Tibial artery (tissue), 4 donors: ENCODE measurements at regions not wholly inside any gene's neighbourhood (a gene's known extent, or its start where the extent isn't known, plus 50 kb on each side); places are given as distances from the start of the nearest gene placed in this dataset.
"Not testable (repeated sequence)": the region's sequence is repeated elsewhere in the genome, so short reads cannot be mapped to it uniquely, and the experiment has no call there.

Source experiments
- DNase-seq, 2 donors: peaks; one replicate each; pipeline ENCODE4 v3.0.0-alpha.2; 2019
- H3K27ac ChIP-seq, 2 donors: fragments of 200-600 bp; sonication (generic) in 1 of 2; 1 replicate in 1 of 2; 2 replicates in 1 of 2; pipeline ENCODE4 v1.5.1; 2018 to 2019; ENCODE audit warnings: mild to moderate bottlenecking in 1 of 2
- H3K27me3 ChIP-seq, 2 donors: fragments of 200-600 bp; sonication (generic) in 1 of 2; one replicate each; pipeline versions ENCODE4 v1.5.1 to v1.6.0; 2016 to 2019
- H3K36me3 ChIP-seq, 3 donors: fragments of 200-600 bp; sonication (generic) in 2 of 3; one replicate each; pipeline ENCODE4 v1.5.1; 2016 to 2019; ENCODE audit warnings: mild to moderate bottlenecking in 2 of 3
- H3K4me1 ChIP-seq, 4 donors: fragments of 200-600 bp; sonication (generic) in 2 of 4; 1 replicate in 3 of 4; 2 replicates in 1 of 4; pipeline ENCODE4 v1.5.1; 2016 to 2019
- H3K4me3 ChIP-seq, 2 donors: fragments of 200-600 bp; sonication (generic) in 1 of 2; 1 replicate in 1 of 2; 2 replicates in 1 of 2; pipeline ENCODE4 v1.5.1; 2018 to 2019; ENCODE audit warnings: mild to moderate bottlenecking in 2 of 2
- H3K9me3 ChIP-seq, 3 donors: fragments of 200-600 bp; sonication (generic) in 1 of 3; one replicate each; pipeline ENCODE4 v1.5.1; 2016 to 2019
- CTCF ChIP-seq, 2 experiments: fragments of 200-600 bp in 1 of 2; fragments of 450-650 bp in 1 of 2; IDR thresholded peaks; one replicate each; pipeline ENCODE4 v1.5.1; 2017 to 2019; ENCODE audit warnings: antibody characterized with exemption in 2 of 2, mild to moderate bottlenecking in 1 of 2, moderate library complexity in 1 of 2
- intact Hi-C: fragments of 100-400 bp; cut with DNase I; formaldehyde crosslinking; loops from one replicate; pipeline ENCODE4 v1.15.0; 2023; ENCODE audit warnings: low total_unique reads

GRCh38 chr21:31801551-31802219, 69.8 kb upstream of the SCAF4 start:
- no peak for TF ChIP-seq CTCF (IDR thresholded peaks at IDR 0.05)
- H3K4me3 ChIP-seq, result no peak overlapping the region
- DNase-seq, result no peak
- H3K9me3 ChIP-seq, result no peaks in the 10 kb centered on the region
- no peak overlapping the region for H3K27ac ChIP-seq
- intact Hi-C loops, result no loop called here
- no peaks in the 10 kb centered on the region for H3K4me1 ChIP-seq
- H3K27me3 ChIP-seq, result peaks cover 0 to 26% of the 10 kb centered on the region in 2 donors
- no peaks in the 10 kb centered on the region for H3K36me3 ChIP-seq

GRCh38 chr21:31798842-31799704, 67.2 kb upstream of the SCAF4 start:
- TF ChIP-seq CTCF (IDR thresholded peaks at IDR 0.05), result no peak
- intact Hi-C loops, result loop anchor here (10.0 kb wide), 1 partner anchor 456 kb away; no protein-coding TSS in a partner anchor
- Histone ChIP-seq H3K27ac (no peak overlapping the region), H3K4me3 (no peak overlapping the region), H3K36me3 (no peaks in the 10 kb centered on the region), H3K9me3 (no peaks in the 10 kb centered on the region), H3K4me1 (no peaks in the 10 kb centered on the region), H3K27me3 (peaks cover 0 to 26% of the 10 kb centered on the region in 2 donors)
- no peak for DNase-seq

- H3K9me3 ChIP-seq, result no peaks in the 10 kb centered on the region
- no peaks in the 10 kb centered on the region for H3K4me1 ChIP-seq
- H3K36me3 ChIP-seq, result no peaks in the 10 kb centered on the region
- TF ChIP-seq CTCF (IDR thresholded peaks at IDR 0.05), result no peak
- intact Hi-C loops, result loop anchor here (10.0 kb wide), 1 partner anchor 459 kb away; no protein-coding TSS in a partner anchor
- H3K4me3 ChIP-seq, result no peak overlapping the region
- no peak overlapping the region for H3K27ac ChIP-seq
- no peak for DNase-seq
- H3K27me3 ChIP-seq, result peaks cover 0 to 14% of the 10 kb centered on the region in 2 donors
Measured at GRCh38 chr21:31795992-31796391, 64.1 kb upstream of the SCAF4 start.

GRCh38 chr21:31790420-31790819, 58.5 kb upstream of the SCAF4 start:
- H3K27me3 ChIP-seq, H3K9me3 ChIP-seq, H3K27ac ChIP-seq, H3K4me1 ChIP-seq, H3K4me3 ChIP-seq, DNase-seq, H3K36me3 ChIP-seq: not testable (repeated sequence)
- intact Hi-C loops, result loop anchor here (10.0 kb wide), 1 partner anchor 464 kb away; no protein-coding TSS in a partner anchor

GRCh38 chr21:31788581-31788980, 56.7 kb upstream of the SCAF4 start:
- intact Hi-C loops, result no loop called here
- H3K4me1 ChIP-seq, result no peaks in the 10 kb centered on the region
- no peak overlapping the region for H3K4me3 ChIP-seq
- H3K27me3 ChIP-seq, result no peaks in the 10 kb centered on the region
- no peaks in the 10 kb centered on the region for H3K9me3 ChIP-seq
- H3K36me3 ChIP-seq, result no peaks in the 10 kb centered on the region
- DNase-seq, result no peak
- TF ChIP-seq CTCF (IDR thresholded peaks at IDR 0.05), result no peak
- no peak overlapping the region for H3K27ac ChIP-seq

GRCh38 chr21:31787691-31788090, 55.8 kb upstream of the SCAF4 start:
- H3K4me1 ChIP-seq, H3K27ac ChIP-seq, intact Hi-C loops, H3K27me3 ChIP-seq, H3K4me3 ChIP-seq, H3K36me3 ChIP-seq, DNase-seq, H3K9me3 ChIP-seq: not testable (repeated sequence)
